ENCODE measurements at regions not wholly inside any gene's neighbourhood (a gene's known extent, or its start where the extent isn't known, plus 50 kb on each side); places are given as distances from the start of the nearest gene placed in this dataset.

GRCh38 chr6:82073484-82073883 lies 174.1 kb downstream of the IBTK start:
- no peak for TF ChIP-seq CTCF (IDR thresholded peaks at IDR 0.05)
- no peak for TF ChIP-seq POLR2A (IDR thresholded peaks at IDR 0.05)
